GM10266 (cell line): ENCODE measurements at regions not wholly inside any gene's neighbourhood (a gene's known extent, or its start where the extent isn't known, plus 50 kb on each side); places are given as distances from the start of the nearest gene placed in this dataset.

ENCODE experiments used
- DNase-seq: peaks from one replicate; pipeline ENCODE4 v3.0.0; 2012; ENCODE audit errors: extremely low spot score
- TF ChIP-seq, protein P1 (sequence below): IDR thresholded peaks from 2 replicates; pipeline ENCODE4 v1.5.1; 2012; ENCODE audit warnings: mild to moderate bottlenecking, low read depth; ENCODE audit not compliant: control insufficient read depth, insufficient read depth; ENCODE audit errors: missing control alignments

DNA sequence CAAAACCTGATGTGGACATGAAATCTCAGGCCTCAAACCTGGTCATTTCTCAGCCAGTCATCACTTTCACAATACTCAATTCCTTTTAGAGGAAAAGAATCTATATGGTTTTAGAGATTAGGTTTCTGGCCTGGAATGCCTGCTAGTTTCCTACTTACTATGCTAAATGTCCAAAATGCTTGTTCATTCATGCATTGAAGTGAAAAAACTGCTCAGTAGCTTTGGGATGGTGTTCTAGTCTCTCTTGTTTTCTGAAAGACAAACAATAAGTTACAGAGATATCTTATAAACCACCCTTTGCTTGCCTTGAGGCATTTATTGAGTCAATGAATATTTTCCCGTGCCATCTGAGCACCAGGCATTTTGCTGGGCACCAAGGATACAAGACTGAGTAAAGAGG, 1146.5 kb upstream of the GOT2 start:
- TF ChIP-seq, protein P1, sequence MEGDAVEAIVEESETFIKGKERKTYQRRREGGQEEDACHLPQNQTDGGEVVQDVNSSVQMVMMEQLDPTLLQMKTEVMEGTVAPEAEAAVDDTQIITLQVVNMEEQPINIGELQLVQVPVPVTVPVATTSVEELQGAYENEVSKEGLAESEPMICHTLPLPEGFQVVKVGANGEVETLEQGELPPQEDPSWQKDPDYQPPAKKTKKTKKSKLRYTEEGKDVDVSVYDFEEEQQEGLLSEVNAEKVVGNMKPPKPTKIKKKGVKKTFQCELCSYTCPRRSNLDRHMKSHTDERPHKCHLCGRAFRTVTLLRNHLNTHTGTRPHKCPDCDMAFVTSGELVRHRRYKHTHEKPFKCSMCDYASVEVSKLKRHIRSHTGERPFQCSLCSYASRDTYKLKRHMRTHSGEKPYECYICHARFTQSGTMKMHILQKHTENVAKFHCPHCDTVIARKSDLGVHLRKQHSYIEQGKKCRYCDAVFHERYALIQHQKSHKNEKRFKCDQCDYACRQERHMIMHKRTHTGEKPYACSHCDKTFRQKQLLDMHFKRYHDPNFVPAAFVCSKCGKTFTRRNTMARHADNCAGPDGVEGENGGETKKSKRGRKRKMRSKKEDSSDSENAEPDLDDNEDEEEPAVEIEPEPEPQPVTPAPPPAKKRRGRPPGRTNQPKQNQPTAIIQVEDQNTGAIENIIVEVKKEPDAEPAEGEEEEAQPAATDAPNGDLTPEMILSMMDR = no peak
- no peak for DNase-seq

DNA sequence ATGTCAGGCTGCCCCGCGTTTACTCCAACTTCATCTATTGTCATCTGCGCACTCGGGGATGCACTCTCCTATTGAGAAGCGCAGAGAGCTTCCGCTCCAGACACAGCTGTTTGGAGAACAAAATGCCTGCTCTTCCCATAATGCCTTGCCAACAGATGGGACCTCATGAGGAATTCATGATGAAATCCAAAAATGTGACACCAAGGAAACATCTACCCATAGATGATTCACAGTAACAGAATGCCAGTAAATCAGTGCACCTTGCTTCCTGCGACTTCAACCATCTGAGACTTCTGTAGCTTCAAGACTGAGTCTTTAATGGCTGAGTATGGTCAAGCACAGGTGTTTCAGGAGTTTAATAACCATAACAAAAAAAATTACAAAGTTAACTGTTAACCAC, 1144.9 kb upstream of the GOT2 start:
- DNase-seq = no peak
- TF ChIP-seq, protein P1 = no peak

DNA sequence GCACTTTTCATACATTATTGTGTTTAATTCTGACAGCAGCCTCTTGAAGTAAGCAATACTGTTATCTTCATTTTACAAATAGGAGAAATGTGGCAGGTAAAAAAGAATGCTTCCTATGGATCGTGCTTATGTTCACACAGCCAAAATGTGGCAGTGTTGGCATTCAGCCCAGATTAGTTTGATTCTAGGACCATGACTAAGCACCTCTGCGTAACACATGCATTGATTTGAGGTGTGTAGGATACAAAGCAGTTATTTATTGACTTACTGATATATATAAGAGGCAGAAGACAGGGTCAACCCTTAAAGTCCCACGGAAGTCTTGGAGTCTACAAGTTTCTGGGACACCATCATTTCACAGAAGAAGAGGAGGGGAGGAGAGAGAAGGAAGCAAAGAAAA, 1144.4 kb upstream of the GOT2 start:
- TF ChIP-seq, protein P1 = no peak
- DNase-seq = no peak

DNA sequence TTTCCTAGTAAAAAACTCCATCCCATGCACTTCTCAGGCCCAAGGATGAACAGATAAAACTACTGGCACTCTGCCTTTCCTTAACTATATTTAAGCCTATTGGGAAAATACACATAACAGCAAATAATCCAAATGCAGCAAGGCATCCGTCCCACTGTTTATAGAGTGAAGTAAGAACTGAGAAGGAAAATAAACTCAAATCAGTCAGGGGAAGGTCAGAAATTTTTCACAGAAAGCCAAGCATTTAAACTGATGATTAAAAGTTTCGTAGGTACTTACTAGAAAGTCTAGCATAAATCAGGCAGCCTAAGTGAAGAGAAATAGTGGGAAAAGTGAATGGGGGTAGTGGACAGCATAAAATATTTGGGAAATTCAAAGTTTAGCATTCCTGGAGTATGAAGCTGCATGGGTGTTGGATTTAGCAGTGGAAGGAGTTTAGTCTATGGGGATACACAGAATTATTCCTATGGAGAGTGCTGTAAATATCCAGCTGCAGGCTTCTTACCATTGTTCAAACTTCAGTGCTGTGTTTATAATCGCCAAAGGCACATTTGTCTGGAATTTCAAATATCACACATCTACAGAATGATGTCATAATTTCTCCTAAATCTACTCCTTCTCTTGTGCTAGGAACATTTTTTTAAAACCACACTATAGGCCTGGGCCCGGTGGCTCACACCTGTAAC, 1131.0 kb upstream of the GOT2 start:
- TF ChIP-seq, protein P1 = no peak
- no peak for DNase-seq

DNA sequence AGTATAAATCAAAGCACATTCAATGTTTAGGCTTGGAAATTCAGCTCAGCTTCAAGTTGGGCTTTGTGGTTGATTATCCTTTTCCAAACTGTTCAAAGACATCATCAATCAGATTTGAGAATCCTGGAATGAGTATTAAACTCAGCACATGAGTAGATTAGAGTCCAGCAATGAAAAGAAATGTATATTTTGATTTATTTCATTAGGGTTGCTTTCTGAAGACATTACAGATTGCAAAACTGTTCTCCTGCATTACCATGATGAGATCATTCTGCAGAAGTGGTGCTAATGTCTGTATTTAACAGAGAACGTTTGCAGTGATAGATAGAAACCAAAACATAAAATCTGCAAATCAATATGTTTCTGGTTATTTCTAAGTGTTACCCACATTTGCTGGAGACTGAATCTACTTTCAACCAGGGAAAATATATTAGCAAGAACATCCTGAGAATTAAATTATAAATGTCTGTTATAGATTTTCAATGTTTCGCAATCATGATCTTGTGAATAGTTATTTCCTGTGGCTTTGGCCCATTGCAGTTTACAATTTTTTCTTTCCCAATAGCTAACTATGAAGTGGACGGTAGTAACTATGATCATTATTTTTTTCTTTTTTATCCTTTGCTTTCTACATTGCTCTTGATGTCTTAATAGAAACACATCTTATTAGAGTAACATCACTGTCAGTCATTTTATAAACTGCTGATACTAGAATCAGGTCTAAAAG, 1125.7 kb upstream of the GOT2 start:
- DNase-seq = no peak
- TF ChIP-seq, protein P1 = no peak

DNA sequence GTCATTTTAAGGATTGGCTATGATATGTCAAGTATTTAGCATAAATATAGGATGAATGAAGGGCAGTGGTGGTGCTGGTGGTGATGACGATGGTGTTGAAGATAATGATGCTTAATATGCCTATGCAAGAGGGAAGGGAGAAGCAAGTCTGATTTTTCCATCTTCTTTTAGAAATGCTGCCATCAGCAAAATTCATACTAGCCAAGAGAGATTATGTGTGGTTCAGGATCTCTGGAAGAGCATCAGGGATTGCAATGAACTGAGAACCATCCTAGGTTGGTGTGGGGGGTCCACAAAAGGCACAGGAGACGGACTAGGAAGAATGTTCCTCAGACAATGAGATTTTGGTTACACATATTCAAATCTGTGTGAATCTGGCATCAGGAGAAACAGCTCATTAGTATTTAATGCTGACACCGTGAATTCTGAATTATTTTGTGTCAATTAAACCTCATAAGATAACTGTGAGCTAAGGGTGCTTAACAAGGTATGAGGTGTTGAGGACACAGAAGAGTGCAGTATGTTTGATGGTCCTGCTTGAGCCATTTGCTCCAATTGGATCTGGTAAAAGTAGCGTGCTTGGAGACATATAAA, 1120.8 kb upstream of the GOT2 start:
- TF ChIP-seq, protein P1 = no peak
- DNase-seq = no peak

DNA sequence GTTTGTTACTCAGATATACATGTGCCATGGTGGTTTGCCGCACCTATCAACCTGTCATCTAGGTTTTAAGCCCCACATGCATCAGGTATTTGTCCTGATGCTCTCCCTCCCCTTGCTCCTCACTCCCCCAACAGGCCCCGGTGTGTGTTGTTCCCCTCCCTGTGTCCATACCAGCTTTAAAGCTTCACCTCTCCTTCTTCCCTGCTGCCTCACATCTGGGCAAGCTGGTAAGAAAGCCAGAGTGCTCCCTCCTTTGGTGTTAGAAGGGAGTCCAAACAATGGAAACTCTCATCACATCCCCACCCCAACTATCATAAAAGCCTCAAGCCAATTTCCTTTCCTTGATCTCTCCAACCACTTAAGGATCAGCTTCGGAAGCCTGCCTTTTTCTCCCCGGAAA, 1115.6 kb upstream of the GOT2 start:
- TF ChIP-seq, protein P1 = no peak
- DNase-seq = no peak
